Activated CD8-positive, alpha-beta memory T cell treated with anti-CD3 and anti-CD28 coated beads, Interleukin-2, amount 50 U/mL, for 4 hours (primary cell): ENCODE measurements at regions not wholly inside any gene's neighbourhood (a gene's known extent, or its start where the extent isn't known, plus 50 kb on each side); places are given as distances from the start of the nearest gene placed in this dataset.
"Not testable (repeated sequence)": the region's sequence is repeated elsewhere in the genome, so short reads cannot be mapped to it uniquely, and the experiment has no call there.

ENCODE experiments used
- DNase-seq: peaks from one replicate; pipeline ENCODE4 v3.0.0-alpha.2; 2020

- DNase-seq, result no peak
Observed at GRCh38 chrX:140447150-140447549, 57.7 kb downstream of the SOX3 start.

GRCh38 chrX:140440876-140441275, 64.0 kb downstream of the SOX3 start:
- DNase-seq, result no peak

- DNase-seq, result no peak
Observed at GRCh38 chrX:140439476-140439875, 65.4 kb downstream of the SOX3 start.

- DNase-seq, result no peak
Observed at GRCh38 chrX:140434347-140434746, 70.5 kb downstream of the SOX3 start.

- no peak for DNase-seq
Observed at GRCh38 chrX:140433582-140433981, 71.3 kb downstream of the SOX3 start.

- no peak for DNase-seq
Observed at GRCh38 chrX:140432346-140433175, 72.3 kb downstream of the SOX3 start.

GRCh38 chrX:140431521-140431920, 73.3 kb downstream of the SOX3 start:
- no peak for DNase-seq

GRCh38 chrX:140425712-140426395, 79.0 kb downstream of the SOX3 start:
- no peak for DNase-seq

- no peak for DNase-seq
Observed at GRCh38 chrX:140422501-140422900, 82.4 kb downstream of the SOX3 start.

- DNase-seq, result not testable (repeated sequence)
Observed at GRCh38 chrX:140402131-140402530, 102.7 kb downstream of the SOX3 start.

GRCh38 chrX:140396326-140396725, 108.5 kb downstream of the SOX3 start:
- DNase-seq, result not testable (repeated sequence)

GRCh38 chrX:140393507-140393906, 111.4 kb downstream of the SOX3 start:
- DNase-seq, result no peak

GRCh38 chrX:140391313-140391712, 113.6 kb downstream of the SOX3 start:
- DNase-seq, result no peak

- no peak for DNase-seq
Observed at GRCh38 chrX:140389331-140389730, 115.5 kb downstream of the SOX3 start.

- no peak for DNase-seq
Observed at GRCh38 chrX:140362861-140363260, 142.0 kb downstream of the SOX3 start.

- no peak for DNase-seq
Observed at GRCh38 chrX:140360924-140361323, 143.9 kb downstream of the SOX3 start.

GRCh38 chrX:140360284-140360683, 144.6 kb downstream of the SOX3 start:
- no peak for DNase-seq

- no peak for DNase-seq
Observed at GRCh38 chrX:140355922-140356321, 148.9 kb downstream of the SOX3 start.

- no peak for DNase-seq
Observed at GRCh38 chrX:140355429-140355828, 149.4 kb downstream of the SOX3 start.

- DNase-seq, result no peak
Observed at GRCh38 chrX:140354431-140355120, 150.3 kb downstream of the SOX3 start.

- DNase-seq, result no peak
Observed at GRCh38 chrX:140346729-140347128, 158.1 kb downstream of the SOX3 start.

- DNase-seq, result no peak
Observed at GRCh38 chrX:140343226-140343868, 161.5 kb downstream of the SOX3 start.

GRCh38 chrX:140342410-140342809, 162.5 kb downstream of the SOX3 start:
- DNase-seq, result no peak
